CD4-positive, alpha-beta T cell treated with Interleukin-17A for 1 hour (primary cell): ENCODE measurements at regions not wholly inside any gene's neighbourhood (a gene's known extent, or its start where the extent isn't known, plus 50 kb on each side); places are given as distances from the start of the nearest gene placed in this dataset.
"Not testable (repeated sequence)": the region's sequence is repeated elsewhere in the genome, so short reads cannot be mapped to it uniquely, and the experiment has no call there.

Experiments
- DNase-seq: peaks from one replicate; pipeline ENCODE4 v3.0.0-alpha.2; 2020

DNA sequence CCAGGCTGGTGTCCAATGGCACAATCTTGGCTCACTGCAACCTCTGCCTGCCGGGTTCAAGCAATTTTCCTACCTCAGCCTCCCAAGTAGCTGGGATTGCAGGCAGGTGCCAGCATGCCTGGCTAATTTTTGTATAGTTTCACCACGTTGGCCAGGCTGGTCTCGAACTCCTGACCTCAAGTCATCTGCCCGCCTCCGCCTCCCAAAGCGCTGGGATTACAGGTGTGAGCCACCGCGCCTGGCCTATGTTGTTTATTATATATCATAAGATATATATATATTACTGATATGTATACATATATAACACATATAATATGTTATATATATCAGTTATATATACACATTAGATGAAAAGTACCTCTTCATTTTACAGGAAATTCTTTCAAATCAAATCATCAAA lies 914.7 kb downstream of the FOXD4L5 start:
- DNase-seq, result not testable (repeated sequence)

DNA sequence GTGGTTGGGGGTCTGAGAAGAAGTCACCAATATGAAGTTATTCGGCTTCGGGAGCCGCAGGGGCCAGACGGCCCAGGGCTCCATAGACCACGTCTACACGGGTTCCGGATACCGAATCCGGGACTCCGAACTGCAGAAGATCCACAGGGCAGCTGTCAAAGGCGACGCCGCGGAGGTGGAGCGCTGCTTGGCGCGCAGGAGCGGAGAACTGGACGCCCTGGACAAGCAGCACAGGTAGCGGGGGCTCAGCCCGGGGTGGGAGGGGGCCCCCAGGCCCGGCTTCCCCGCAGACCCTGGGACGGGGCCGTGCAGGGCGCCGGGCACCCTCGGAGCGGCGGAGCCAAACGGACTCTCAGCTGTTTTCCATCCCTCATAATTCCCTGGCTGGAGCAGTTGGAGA lies 915.4 kb downstream of the FOXD4L5 start:
- not testable (repeated sequence) for DNase-seq

DNA sequence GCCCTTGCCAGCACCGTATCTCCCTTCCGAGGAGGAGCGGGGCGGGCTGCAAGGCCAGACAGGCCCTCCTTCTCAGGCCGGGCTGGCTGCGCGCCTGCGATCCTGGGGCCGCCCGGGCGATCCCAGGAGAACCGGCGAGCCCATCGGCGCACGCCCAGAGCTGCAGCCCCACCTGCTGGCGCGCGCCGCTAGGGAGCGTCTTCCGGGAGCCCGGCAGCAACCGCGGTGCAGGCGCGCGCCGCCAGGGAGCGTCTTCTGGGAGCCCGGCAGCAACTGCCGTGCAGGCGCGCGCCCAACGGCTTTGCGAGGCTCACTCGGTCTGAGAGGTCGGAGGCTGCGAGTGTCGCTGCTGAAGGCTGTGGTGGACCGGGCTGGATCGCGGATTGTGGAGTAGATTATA lies 915.9 kb downstream of the FOXD4L5 start:
- peak; percentile 79 for DNase-seq

DNA sequence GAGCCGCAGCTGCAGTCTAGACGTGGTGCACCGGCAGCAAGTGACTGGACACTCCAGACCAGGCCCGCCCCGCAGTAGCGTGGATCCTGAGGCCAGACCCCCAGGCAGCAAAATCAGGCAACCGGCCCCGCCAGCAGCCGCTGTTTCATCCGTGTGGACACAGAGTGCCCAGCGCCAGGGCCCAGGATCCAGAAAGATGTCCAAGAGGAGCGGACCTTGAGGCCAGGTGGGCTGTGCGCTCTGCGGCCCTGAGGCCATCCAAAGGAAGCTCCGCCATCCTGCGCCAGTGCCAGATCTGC lies 916.4 kb downstream of the FOXD4L5 start:
- not testable (repeated sequence) for DNase-seq

GRCh38 chr9:64367826-64368643 lies 917.0 kb downstream of the FOXD4L5 start:
- DNase-seq, result not testable (repeated sequence)
